HK-2 (cell line): ENCODE measurements at regions not wholly inside any gene's neighbourhood (a gene's known extent, or its start where the extent isn't known, plus 50 kb on each side); places are given as distances from the start of the nearest gene placed in this dataset.
"Not testable (repeated sequence)": the region's sequence is repeated elsewhere in the genome, so short reads cannot be mapped to it uniquely, and the experiment has no call there.

ENCODE experiments used
- DNase-seq: peaks from one replicate; pipeline ENCODE4 v3.0.0-alpha.2; 2018; ENCODE audit not compliant: unreplicated experiment

- no peak for DNase-seq
These were observed 309.7 kb downstream of the GUCY2F start for GRCh38 chrX:109172091-109172602.

- no peak for DNase-seq
These were observed 326.7 kb downstream of the GUCY2F start for GRCh38 chrX:109155161-109155560.

- DNase-seq: not testable (repeated sequence)
These were observed 337.7 kb downstream of the GUCY2F start for GRCh38 chrX:109144173-109144572.

- DNase-seq: no peak
These were observed 341.4 kb downstream of the GUCY2F start for GRCh38 chrX:109140463-109140862.

- DNase-seq: no peak
These were observed 347.1 kb downstream of the GUCY2F start for GRCh38 chrX:109134777-109135176.

- no peak for DNase-seq
These were observed 356.6 kb downstream of the GUCY2F start for GRCh38 chrX:109125304-109125703.

- DNase-seq: no peak
These were observed 353.0 kb upstream of the IRS4 start for GRCh38 chrX:109089359-109089758.

- DNase-seq: no peak
These were observed 341.4 kb upstream of the IRS4 start for GRCh38 chrX:109077788-109078187.

- not testable (repeated sequence) for DNase-seq
These were observed 317.8 kb upstream of the IRS4 start for GRCh38 chrX:109054181-109054581.

- DNase-seq: no peak
These were observed 313.5 kb upstream of the IRS4 start for GRCh38 chrX:109049903-109050302.

GRCh38 chrX:109049416-109049815, 313.1 kb upstream of the IRS4 start:
- DNase-seq: no peak

- no peak for DNase-seq
These were observed 303.7 kb upstream of the IRS4 start for GRCh38 chrX:109040057-109040456.

GRCh38 chrX:109036624-109037023, 300.3 kb upstream of the IRS4 start:
- no peak for DNase-seq

- no peak for DNase-seq
These were observed 257.5 kb upstream of the IRS4 start for GRCh38 chrX:108993909-108994308.

GRCh38 chrX:108972899-108973298, 236.5 kb upstream of the IRS4 start:
- not testable (repeated sequence) for DNase-seq

- DNase-seq: no peak
These were observed 210.8 kb upstream of the IRS4 start for GRCh38 chrX:108947205-108947604.

GRCh38 chrX:108946531-108946930, 210.2 kb upstream of the IRS4 start:
- no peak for DNase-seq

GRCh38 chrX:108945883-108946523, 209.6 kb upstream of the IRS4 start:
- DNase-seq: no peak

- no peak for DNase-seq
These were observed 178.4 kb upstream of the IRS4 start for GRCh38 chrX:108914791-108915190.

- not testable (repeated sequence) for DNase-seq
These were observed 167.5 kb upstream of the IRS4 start for GRCh38 chrX:108903831-108904230.

GRCh38 chrX:108900333-108900732, 164.0 kb upstream of the IRS4 start:
- no peak for DNase-seq

- DNase-seq: not testable (repeated sequence)
These were observed 160.0 kb upstream of the IRS4 start for GRCh38 chrX:108896349-108896748.

GRCh38 chrX:108892501-108892900, 156.1 kb upstream of the IRS4 start:
- DNase-seq: no peak

- no peak for DNase-seq
These were observed 139.2 kb upstream of the IRS4 start for GRCh38 chrX:108875548-108875947.
